T-helper 2 cell treated with Interferon-gamma antibody and Interleukin-4, amounts not matched to agents 5 μg/mL and 100 μg/mL, for 36 hours (primary cell): ENCODE measurements at regions not wholly inside any gene's neighbourhood (a gene's known extent, or its start where the extent isn't known, plus 50 kb on each side); places are given as distances from the start of the nearest gene placed in this dataset.

ENCODE experiments used
- DNase-seq: peaks from one replicate; pipeline ENCODE4 v3.0.0; 2021; ENCODE audit warnings: low spot score
- H3K27ac Mint-ChIP-seq: one replicate; pipeline ENCODE4 v1.8.0; 2021; ENCODE audit warnings: mild to moderate bottlenecking, mixed read lengths
- H3K27me3 Mint-ChIP-seq: one replicate; pipeline ENCODE4 v1.8.0; 2021; ENCODE audit warnings: low read depth, mixed read lengths
- H3K36me3 Mint-ChIP-seq: one replicate; pipeline ENCODE4 v1.8.0; 2021; ENCODE audit warnings: low read depth, mixed read lengths
- H3K4me1 Mint-ChIP-seq: one replicate; pipeline ENCODE4 v1.8.0; 2021; ENCODE audit warnings: low read depth, mixed read lengths
- H3K4me3 Mint-ChIP-seq: one replicate; pipeline ENCODE4 v1.8.0; 2022; ENCODE audit warnings: mild to moderate bottlenecking, moderate library complexity, mixed read lengths
- H3K9me3 Mint-ChIP-seq: one replicate; pipeline ENCODE4 v1.8.0; 2021; ENCODE audit warnings: mixed read lengths

DNA sequence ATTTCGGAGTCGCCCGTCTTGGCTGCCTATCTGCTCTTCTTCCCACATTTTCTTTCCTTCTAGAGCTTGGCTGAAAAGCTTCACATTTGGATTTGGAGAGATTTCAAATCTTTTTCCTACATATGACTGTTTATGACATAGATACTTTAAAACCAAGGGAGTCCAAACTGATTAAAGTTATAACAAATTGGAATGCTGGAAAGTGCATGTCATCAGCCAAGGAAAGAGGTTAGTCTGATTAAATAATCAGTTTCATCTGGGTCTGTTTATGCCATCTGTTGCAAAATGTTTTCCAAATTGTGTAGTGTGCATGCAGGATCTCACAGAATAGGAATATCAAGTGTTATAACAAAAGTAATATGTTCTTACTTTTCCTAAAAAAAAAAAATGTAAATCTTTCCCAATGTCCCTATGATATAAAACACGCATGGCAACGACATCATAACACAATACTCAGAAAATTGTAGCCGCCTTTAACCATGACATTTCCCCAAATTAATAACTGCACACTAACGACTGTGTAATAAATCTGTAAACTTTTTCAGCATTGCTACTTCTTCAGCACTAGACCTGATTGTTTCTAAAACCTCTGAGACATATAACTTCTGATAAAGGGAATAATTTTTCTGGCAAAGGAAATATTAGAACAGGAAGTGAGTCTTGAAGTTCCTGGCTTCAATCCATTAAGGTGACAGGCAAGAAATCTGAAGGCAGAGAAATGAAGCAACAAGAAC, 230.2 kb upstream of the FOXQ1 start:
- Mint-ChIP-seq H3K9me3 (no peaks in the 10 kb centered on the region), H3K4me1 (no peaks in the 10 kb centered on the region), H3K27me3 (peaks cover 4% of the 10 kb centered on the region), H3K4me3 (no peak overlapping the region), H3K27ac (no peak overlapping the region), H3K36me3 (no peaks in the 10 kb centered on the region)
- DNase-seq, result no peak

DNA sequence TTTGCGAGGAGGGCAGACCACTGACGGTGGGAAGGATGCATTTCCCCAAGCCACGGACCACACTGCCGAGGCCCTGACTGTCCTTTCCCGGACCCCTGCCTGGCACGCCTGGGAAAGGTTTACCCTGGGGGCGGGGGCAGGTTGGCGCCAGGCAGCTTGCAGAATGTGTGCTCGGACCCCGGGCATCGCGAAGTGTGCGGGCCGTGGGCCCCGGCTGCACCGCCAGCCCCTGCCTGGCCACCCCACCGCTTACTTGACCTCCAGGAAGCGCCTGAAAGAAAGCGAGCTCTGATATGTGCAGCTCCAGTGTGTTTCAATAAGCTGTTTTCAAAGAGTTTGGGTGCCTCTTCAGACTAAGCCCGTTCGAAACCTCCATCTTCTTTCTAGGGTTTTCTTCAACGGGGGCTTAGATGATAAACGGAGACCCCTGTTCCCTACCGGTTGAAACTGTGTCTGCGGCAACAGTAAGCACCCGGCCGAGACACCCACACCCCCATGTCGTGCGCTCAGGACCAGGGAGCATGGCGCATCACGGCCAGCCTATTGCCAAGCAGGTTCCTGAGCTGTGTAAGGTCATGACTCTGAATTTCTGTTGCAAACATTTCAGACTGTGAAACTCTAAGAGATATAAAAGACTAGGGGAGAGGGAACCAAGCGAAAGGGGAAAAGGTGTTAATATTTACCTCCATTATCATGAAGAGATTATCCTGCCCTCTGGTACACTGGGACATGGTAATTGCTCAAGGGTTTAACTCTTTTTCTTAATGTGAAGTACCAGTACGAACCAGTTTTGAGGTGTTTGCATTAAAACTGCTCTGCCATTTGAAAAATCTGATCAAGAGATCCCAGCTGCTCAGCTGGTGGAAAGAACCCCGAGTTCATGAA, 231.2 kb upstream of the FOXQ1 start:
- H3K36me3 Mint-ChIP-seq, result no peaks in the 10 kb centered on the region
- no peaks in the 10 kb centered on the region for H3K9me3 Mint-ChIP-seq
- no peak overlapping the region for H3K4me3 Mint-ChIP-seq
- peaks cover 7% of the 10 kb centered on the region for H3K27me3 Mint-ChIP-seq
- no peaks in the 10 kb centered on the region for H3K4me1 Mint-ChIP-seq
- no peak overlapping the region for H3K27ac Mint-ChIP-seq
- DNase-seq, result no peak

DNA sequence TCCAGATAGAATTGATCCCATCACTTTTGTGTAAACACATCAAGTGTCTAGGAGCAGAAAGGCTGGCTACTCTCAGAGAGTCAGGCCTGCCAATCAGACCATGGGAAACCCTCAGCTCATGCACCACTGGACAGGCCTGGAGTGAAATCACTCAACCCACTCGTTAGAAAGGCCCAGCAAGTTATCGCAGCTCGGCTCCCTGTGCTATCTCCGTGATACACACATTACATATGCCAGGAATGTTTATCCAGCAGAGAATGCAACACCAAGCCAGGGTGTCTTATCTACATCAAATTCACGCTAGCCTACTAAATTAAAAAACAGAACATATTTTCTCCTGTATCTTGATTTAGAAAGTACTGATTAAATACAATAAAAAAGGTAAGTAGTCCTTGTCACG, 232.4 kb upstream of the FOXQ1 start:
- Mint-ChIP-seq H3K9me3 (no peaks in the 10 kb centered on the region), H3K27ac (no peak overlapping the region), H3K4me1 (no peaks in the 10 kb centered on the region), H3K36me3 (no peaks in the 10 kb centered on the region), H3K4me3 (no peak overlapping the region), H3K27me3 (peaks cover 7% of the 10 kb centered on the region)
- no peak for DNase-seq

DNA sequence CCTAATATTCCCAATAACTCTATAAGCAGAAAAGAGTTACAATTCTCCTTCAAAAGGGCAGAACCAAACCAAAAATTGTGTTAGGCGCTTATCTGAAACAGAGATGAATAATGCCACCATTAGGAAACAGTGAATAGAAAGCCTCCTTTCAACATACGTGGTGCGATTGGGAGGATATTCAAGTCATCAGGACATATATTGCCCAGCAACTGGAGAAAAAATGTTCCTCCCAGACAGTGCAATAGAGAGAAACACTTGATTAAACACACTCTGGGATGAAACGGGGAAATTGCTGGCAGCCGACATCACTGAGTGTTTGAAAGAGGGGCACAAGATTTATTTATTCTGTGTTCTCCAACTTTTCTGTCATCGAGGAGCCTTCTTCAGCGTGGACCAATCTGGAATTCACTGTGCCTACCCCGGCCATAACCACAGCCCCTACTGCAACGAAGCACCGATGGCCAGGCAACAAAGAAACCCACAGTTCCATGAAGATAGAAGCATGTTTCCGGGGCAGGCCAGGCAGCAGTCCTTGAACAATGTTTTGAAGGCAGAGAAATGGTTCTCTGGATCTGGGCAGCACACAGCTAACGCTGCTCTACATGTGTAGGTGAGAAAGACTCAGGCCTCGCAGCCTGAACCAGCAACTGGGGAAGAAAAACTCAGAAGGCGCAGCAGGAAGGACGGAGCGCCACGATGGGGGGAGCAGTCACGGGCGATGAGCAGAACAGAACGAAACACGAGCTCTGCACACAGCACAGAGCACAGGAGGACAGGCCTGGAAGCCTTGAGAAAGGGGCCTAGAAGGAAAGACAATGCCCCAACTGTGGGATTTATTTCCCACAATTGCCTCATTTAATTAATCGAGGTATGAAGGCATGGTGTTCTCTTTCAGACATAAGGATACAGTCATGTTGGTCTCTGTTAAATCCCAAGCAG, 234.2 kb upstream of the FOXQ1 start:
- no peak overlapping the region for H3K4me3 Mint-ChIP-seq
- H3K36me3 Mint-ChIP-seq, result no peaks in the 10 kb centered on the region

DNA sequence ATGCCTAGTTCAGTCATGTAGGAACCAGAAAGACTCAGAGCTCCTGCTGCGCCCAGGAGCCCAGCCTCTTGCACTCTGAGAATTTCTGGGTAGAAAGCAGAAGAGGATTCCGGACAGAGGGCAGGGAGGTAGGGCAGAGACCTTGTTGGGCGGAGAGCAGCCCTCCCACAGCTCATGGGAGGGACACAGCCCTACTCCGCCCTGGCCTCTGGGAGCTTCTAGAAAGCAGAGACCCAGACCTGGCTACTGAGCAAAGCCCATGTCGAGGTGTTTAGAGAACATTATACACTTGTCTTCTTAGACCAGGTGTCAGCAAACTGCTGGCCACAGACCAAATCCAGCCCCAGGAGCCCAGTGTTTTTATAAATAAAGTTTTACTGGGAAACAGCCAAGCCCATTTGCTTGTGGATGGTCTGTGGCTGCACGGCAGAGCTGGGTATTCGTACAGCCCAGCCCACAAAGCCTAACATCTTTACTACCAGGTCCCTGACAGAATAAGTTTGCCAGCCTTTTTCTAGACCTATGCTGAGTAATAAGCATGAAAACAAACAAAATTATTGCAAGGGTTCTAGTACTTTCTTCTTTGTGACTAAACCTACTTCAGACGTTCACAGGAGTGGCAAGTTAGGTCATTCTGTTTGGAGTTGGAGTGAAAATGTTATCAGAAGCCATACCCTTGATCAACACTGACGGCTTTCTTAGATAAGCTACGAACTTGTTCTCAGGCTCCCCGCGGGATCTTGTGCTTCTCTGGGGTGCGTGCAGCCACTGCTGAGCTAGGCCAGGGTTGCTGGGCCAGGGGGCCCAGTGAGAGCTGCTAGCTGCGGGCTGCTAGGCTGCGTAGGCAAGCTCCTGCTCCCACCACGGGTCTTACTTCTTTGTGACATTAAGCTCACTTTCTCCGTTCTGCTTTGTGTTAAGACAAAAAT, 235.1 kb upstream of the FOXQ1 start:
- no peaks in the 10 kb centered on the region for H3K36me3 Mint-ChIP-seq
- H3K9me3 Mint-ChIP-seq, result no peaks in the 10 kb centered on the region
- no peak for DNase-seq
- no peaks in the 10 kb centered on the region for H3K4me1 Mint-ChIP-seq
- H3K4me3 Mint-ChIP-seq, result no peak overlapping the region
- H3K27ac Mint-ChIP-seq, result no peak overlapping the region
- peaks cover 7% of the 10 kb centered on the region for H3K27me3 Mint-ChIP-seq

More for the DNA sequence above, 234.2 kb upstream of the FOXQ1 start:
- Mint-ChIP-seq H3K27me3 (peaks cover 7% of the 10 kb centered on the region), H3K9me3 (no peaks in the 10 kb centered on the region), H3K4me1 (no peaks in the 10 kb centered on the region), H3K27ac (no peak overlapping the region)
- no peak for DNase-seq

DNA sequence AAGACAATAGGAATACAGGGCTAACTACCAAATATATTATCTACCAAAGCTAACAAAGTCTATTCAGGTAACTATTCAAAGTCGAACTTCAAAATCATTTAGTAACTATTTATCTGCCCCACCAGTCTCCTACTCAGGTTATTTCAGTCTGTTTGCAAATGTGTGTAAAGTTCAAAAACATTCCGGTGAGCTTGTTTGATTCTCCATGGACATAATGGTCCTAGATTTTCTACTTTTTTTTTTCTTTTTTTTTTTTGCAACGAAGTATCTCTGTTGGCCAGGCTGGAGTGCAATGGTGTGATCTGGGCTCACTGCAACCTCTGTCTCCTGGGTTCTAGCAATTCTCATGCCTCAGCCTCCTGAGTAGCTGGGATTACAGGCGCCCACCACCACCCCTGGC, 236.0 kb upstream of the FOXQ1 start:
- no peaks in the 10 kb centered on the region for H3K36me3 Mint-ChIP-seq

DNA sequence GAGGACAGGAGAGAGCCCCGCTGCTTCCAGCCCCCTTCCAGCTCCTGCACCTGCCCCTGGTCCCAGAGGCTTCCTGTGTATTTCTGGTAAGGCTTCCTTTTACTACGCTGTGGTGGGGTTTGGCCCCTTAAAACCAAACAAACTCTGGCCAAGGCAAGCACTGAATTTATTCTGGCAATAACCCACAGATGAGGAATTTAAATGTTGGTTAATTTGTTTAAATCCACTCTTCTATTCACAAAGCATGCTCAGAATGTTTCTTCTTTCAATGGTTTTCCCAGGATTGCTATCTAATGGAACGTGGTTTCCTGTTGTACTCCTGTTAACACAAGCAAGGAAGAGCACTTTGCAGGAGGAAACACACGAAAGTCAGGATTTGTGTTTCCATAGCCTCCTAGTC, 236.5 kb upstream of the FOXQ1 start:
- Mint-ChIP-seq H3K9me3 (no peaks in the 10 kb centered on the region), H3K27me3 (peaks cover 10% of the 10 kb centered on the region), H3K4me1 (no peaks in the 10 kb centered on the region), H3K27ac (no peak overlapping the region), H3K36me3 (no peaks in the 10 kb centered on the region), H3K4me3 (no peak overlapping the region)
- DNase-seq, result no peak

More for the DNA sequence above, 236.0 kb upstream of the FOXQ1 start:
- H3K4me3 Mint-ChIP-seq, result no peak overlapping the region
- DNase-seq, result no peak
- no peak overlapping the region for H3K27ac Mint-ChIP-seq
- no peaks in the 10 kb centered on the region for H3K9me3 Mint-ChIP-seq
- H3K27me3 Mint-ChIP-seq, result peaks cover 7% of the 10 kb centered on the region
- H3K4me1 Mint-ChIP-seq, result no peaks in the 10 kb centered on the region

DNA sequence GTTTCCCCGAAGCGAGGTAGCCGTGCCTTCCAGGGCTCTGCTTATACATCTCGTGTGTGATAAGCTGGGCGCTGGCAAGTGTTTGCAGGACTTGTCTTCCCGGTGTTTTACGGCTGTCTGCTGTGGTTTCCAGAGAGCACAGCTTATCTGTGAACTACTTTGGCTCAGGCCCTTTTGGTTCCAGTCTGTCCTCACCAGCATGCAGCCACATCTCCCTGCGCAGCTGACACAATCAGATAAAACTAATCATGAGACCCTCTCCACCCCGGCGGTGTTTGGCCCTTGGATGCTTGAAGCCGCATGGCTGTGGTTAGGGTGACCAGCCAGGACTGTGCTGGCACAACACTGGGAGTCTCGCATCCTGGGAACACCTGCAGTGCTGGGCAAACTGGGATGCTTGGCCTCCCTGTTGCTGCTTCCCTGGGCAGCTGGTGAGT, 241.8 kb upstream of the FOXQ1 start:
- H3K4me1 Mint-ChIP-seq, result no peaks in the 10 kb centered on the region
- peaks cover 12% of the 10 kb centered on the region for H3K27me3 Mint-ChIP-seq
- no peak overlapping the region for H3K27ac Mint-ChIP-seq
- H3K36me3 Mint-ChIP-seq, result no peaks in the 10 kb centered on the region
- no peak for DNase-seq
- H3K4me3 Mint-ChIP-seq, result no peak overlapping the region
- H3K9me3 Mint-ChIP-seq, result no peaks in the 10 kb centered on the region

DNA sequence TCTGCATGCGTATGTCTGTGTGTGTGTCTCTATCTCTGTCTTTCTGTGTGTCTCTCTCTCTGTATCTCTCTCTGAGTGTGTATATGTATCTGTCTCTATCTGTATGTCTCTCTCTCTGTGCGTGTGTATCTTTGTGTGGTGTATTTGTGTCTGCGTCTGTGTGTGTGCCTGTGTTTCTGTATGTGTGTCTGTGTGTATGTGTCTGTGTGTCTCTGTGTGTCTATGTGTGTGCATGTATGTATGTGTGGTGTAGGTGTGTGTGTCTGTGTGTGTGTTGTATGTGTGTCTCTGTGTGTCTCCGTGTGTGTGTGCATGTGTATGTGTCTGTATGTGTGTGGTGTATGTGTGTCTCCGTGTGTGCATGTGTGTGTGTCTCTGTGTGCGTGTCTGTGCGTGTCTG, 243.0 kb upstream of the FOXQ1 start:
- H3K9me3 Mint-ChIP-seq, result no peaks in the 10 kb centered on the region
- no peak for DNase-seq
- no peak overlapping the region for H3K27ac Mint-ChIP-seq
- no peaks in the 10 kb centered on the region for H3K4me1 Mint-ChIP-seq
- H3K4me3 Mint-ChIP-seq, result no peak overlapping the region
- H3K36me3 Mint-ChIP-seq, result no peaks in the 10 kb centered on the region
- peaks cover 19% of the 10 kb centered on the region for H3K27me3 Mint-ChIP-seq

DNA sequence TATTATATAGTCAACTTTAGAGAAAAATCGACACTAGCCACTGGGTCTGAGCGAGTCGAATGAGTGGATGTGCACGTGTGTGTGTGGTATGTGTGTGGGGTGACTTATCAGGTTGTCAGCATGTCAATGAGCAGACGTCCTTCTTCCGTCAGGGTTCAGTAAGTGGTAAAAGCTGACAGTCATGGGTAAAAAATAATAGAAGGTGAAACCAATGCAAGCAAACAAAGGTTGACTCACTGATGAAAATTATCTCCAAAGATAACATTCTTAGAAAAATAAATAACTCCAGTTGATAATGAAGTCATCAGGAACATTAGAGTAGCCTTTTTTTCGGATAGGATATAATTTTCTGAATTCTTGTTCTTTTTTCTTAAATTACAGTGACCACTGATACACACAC, 243.8 kb upstream of the FOXQ1 start:
- DNase-seq, result no peak
- Mint-ChIP-seq H3K9me3 (no peaks in the 10 kb centered on the region), H3K27me3 (peaks cover 19% of the 10 kb centered on the region), H3K27ac (no peak overlapping the region), H3K4me1 (no peaks in the 10 kb centered on the region), H3K4me3 (no peak overlapping the region), H3K36me3 (no peaks in the 10 kb centered on the region)

DNA sequence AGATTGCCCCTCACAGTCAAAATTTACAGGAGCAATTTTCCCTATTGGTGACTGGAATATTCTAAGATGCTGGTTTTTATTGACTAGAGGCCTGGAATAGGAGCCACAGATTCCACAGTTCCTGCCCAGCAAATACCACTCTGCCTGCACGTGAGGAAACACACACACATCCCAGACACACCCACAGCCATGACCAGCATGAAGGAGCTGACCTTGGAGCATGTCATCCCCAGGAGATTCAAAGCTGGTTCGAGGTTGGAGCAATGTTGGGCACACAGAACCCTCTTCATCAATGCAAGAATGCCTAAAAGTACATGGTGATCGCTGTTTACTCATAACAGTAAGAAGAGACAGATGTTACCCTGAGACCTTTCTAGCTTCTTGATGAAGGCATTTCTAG, 244.6 kb upstream of the FOXQ1 start:
- H3K4me1 Mint-ChIP-seq, result no peaks in the 10 kb centered on the region
- H3K27ac Mint-ChIP-seq, result no peak overlapping the region
- H3K27me3 Mint-ChIP-seq, result peaks cover 21% of the 10 kb centered on the region
- no peak for DNase-seq
- H3K36me3 Mint-ChIP-seq, result no peaks in the 10 kb centered on the region
- no peak overlapping the region for H3K4me3 Mint-ChIP-seq
- H3K9me3 Mint-ChIP-seq, result no peaks in the 10 kb centered on the region

DNA sequence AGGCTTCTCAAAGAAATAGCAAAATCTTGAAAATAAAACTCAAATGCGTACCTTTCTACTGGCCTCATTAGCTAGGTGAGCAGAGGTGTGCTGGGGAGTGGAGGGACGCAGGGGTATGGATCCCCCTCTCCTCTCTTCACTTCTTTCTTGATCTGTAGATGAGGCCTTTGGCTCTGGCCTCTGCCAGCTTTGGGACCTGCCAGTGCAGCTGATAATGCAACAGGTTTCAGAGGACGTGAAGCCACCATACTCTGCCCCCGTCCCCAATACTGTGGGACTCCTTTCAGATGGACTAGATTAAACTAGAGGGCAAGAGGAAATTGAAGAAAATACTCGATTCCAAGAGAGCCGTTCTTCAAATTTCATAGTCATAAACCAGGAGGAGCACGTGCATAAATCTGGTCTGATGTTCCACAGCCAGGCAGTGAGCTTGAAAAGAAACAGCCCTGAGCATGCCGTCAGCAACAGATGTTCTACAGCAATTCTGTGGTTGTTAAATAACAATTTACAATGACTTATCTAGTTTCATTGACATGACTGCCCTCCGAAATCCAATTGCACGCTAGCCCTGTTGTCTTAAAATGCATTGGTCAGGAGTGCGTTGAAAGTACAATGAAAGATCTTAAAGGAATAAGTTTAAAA, 245.3 kb upstream of the FOXQ1 start:
- no peak overlapping the region for H3K4me3 Mint-ChIP-seq
- H3K27ac Mint-ChIP-seq, result no peak overlapping the region

More for the DNA sequence above, 245.3 kb upstream of the FOXQ1 start:
- Mint-ChIP-seq H3K36me3 (no peaks in the 10 kb centered on the region), H3K27me3 (peaks cover 23% of the 10 kb centered on the region), H3K9me3 (no peaks in the 10 kb centered on the region), H3K4me1 (no peaks in the 10 kb centered on the region)
- DNase-seq, result no peak
